GM06990 (cell line): ENCODE measurements at regions not wholly inside any gene's neighbourhood (a gene's known extent, or its start where the extent isn't known, plus 50 kb on each side); places are given as distances from the start of the nearest gene placed in this dataset.

Experiments
- DNase-seq: peaks from one replicate; pipeline ENCODE4 v3.0.0-alpha.2; 2011; ENCODE audit not compliant: insufficient read length; ENCODE audit errors: extremely low read depth
- H3K27me3 ChIP-seq: replicated peaks from 2 replicates; pipeline ENCODE4 v1.6.0; 2011; ENCODE audit warnings: low read length; ENCODE audit not compliant: control insufficient read depth, insufficient read depth
- H3K36me3 ChIP-seq: 2 replicates; pipeline ENCODE4 v1.5.1; 2011; ENCODE audit warnings: low read length; ENCODE audit not compliant: control insufficient read depth, insufficient read depth
- H3K4me3 ChIP-seq: replicated peaks from 2 replicates; pipeline ENCODE4 v1.5.1; 2011; ENCODE audit warnings: low read depth, mild to moderate bottlenecking, control low read depth, low read length
- TF ChIP-seq, protein P1 (sequence below): IDR thresholded peaks from 2 replicates; pipeline ENCODE4 v1.5.1; 2011; ENCODE audit warnings: low read length, control low read depth, mild to moderate bottlenecking, inconsistent platforms; ENCODE audit not compliant: insufficient read depth, poor library complexity, severe bottlenecking

DNA sequence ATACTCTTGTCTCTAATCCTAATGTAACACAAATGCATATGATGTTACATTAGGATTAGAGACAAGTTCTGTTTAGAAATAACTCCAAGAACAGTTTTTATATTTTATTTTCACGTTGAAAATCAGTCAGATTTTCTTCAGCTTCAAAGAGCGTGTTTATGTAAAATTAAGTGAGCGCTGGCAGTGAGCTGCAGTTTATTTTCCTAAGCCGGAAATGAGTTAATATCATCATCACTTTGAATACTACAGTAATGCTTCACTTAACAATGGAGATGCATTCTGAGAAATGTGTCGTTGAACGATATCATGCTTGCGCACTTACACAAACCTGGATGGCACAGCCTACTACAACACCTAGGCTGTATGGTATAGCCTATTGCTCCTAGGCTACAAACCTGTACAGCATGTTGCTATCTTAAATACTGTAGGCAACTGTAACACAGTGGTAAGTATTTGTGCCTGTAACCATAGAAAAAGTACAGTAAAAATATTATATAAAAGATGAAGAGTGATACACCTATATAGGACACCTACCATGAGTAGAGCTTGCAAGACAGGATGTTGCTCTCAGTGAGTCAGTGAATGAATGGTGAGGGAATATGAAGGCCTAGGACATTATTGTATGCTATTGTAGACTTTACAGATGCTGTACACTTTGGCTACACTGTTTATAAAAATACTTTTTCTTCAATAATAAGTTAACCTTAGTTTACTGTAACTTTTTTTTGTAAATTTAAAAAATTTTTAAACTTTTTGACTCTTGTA is 65.9 kb upstream of the C5orf46 start:
- TF ChIP-seq, protein P1, sequence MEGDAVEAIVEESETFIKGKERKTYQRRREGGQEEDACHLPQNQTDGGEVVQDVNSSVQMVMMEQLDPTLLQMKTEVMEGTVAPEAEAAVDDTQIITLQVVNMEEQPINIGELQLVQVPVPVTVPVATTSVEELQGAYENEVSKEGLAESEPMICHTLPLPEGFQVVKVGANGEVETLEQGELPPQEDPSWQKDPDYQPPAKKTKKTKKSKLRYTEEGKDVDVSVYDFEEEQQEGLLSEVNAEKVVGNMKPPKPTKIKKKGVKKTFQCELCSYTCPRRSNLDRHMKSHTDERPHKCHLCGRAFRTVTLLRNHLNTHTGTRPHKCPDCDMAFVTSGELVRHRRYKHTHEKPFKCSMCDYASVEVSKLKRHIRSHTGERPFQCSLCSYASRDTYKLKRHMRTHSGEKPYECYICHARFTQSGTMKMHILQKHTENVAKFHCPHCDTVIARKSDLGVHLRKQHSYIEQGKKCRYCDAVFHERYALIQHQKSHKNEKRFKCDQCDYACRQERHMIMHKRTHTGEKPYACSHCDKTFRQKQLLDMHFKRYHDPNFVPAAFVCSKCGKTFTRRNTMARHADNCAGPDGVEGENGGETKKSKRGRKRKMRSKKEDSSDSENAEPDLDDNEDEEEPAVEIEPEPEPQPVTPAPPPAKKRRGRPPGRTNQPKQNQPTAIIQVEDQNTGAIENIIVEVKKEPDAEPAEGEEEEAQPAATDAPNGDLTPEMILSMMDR = no peak
- Histone ChIP-seq H3K27me3 (no peaks in the 10 kb centered on the region), H3K4me3 (no peak overlapping the region), H3K36me3 (no peaks in the 10 kb centered on the region)
- no peak for DNase-seq

DNA sequence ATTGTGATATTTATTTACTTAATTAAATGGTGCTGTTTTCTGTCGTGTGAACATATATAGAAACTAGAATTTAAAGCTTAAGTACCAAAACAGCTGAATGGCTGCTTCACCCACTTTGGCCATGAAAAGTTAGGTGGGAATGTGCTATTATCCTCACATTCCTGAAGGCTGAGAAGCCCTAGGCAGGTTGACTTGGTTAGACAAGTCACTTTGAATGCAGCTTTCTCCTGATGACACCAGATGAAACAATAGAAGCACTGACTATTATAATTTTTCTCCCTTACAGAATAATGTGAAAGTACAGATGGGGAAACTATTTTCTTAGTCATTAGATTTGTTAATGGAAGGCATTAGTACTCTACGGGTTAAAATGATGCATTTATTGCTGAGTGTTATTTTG is 65.1 kb upstream of the C5orf46 start:
- Histone ChIP-seq H3K36me3 (no peaks in the 10 kb centered on the region), H3K4me3 (no peak overlapping the region), H3K27me3 (no peaks in the 10 kb centered on the region)
- TF ChIP-seq, protein P1 = no peak
- no peak for DNase-seq

DNA sequence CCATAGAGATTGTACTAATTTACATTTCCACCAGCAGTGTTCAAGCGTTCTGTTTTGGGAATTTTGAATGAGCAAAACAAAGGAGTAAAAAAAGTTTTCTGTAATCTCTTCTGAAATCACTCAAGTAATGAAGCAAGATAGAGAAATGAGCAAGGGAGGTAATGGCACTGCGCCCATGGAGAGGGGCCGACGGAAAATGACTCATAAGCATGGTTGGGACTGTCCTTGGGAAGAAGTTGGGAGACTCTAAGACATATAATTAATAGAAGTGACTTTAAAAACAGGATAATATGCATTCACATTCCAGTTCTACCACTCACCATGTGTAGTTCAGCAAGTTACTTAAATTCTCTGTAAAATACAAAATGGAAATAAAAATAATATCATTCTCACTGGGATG is 62.5 kb upstream of the C5orf46 start:
- Histone ChIP-seq H3K4me3 (no peak overlapping the region), H3K27me3 (no peaks in the 10 kb centered on the region), H3K36me3 (no peaks in the 10 kb centered on the region)
- no peak for DNase-seq
- TF ChIP-seq, protein P1 = no peak

DNA sequence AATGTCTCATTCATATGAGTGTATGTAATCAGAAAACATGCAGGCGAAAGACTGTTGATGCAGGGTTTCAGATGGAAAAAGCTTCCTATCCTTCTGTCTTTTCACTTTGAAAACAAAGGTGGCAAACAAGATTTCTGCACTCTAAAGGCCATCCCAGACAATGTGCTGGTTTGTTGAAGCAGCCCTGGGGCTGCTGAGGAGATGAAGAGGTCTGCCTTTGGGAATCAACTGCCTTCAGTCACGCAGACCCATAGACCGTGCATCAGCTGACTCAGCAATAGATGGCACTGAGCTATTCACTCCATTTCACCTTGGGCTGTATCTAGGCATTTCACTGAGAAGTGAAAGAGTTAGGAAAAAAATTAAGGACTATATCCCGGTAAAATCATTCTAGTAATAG is 60.5 kb upstream of the C5orf46 start:
- no peak overlapping the region for H3K4me3 ChIP-seq

DNA sequence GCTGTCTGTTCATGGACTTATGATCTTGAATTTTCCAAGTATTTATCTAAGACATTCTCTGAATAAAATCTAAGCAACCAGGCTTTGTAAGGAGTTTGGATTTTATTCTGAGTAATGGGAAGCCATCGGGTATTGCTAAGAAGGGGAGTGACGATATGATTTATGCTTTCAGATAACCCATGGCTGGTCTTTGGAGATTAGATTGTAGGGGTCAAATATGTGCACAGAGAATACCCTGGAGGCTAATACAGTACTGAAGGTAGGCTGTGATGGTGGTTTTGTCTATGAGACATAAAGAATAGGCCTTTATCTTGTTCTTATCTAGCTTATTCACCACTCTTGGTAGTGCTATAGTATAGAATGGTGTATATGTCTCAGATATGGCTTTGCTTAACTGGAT is 60.0 kb upstream of the C5orf46 start:
- Histone ChIP-seq H3K4me3 (no peak overlapping the region), H3K36me3 (no peaks in the 10 kb centered on the region), H3K27me3 (no peaks in the 10 kb centered on the region)
- DNase-seq = no peak
- TF ChIP-seq, protein P1 = no peak

More for the DNA sequence above, 60.5 kb upstream of the C5orf46 start:
- no peaks in the 10 kb centered on the region for H3K27me3 ChIP-seq
- DNase-seq = no peak
- H3K36me3 ChIP-seq = no peaks in the 10 kb centered on the region
- TF ChIP-seq, protein P1 = no peak

DNA sequence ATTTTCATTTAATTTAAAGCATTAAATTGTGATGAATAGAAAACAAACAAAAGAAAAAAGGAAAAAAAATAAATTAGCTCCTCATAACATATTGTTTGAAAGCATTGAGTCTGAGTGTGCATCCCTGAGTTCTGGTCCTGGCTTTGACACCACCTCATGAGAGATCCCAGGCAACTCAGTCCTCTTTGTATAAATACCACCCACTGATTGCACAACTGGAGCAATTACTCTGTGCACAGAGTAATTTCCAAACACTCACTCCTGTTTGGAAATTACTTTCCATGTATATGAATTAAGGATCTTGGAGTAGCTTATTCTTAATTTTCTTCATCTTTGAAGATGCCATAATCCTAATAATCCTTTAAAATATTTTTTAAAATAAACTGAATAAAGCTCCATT is 59.4 kb upstream of the C5orf46 start:
- TF ChIP-seq, protein P1 = no peak

More for the DNA sequence above, 59.4 kb upstream of the C5orf46 start:
- H3K4me3 ChIP-seq = no peak overlapping the region
- DNase-seq = no peak
- H3K36me3 ChIP-seq = no peaks in the 10 kb centered on the region
- H3K27me3 ChIP-seq = no peaks in the 10 kb centered on the region
